ENCODE measurements at regions not wholly inside any gene's neighbourhood (a gene's known extent, or its start where the extent isn't known, plus 50 kb on each side); places are given as distances from the start of the nearest gene placed in this dataset.
A peak's percentile ranks its signal among the peaks of the same experiment; 100 is the strongest.

DNA sequence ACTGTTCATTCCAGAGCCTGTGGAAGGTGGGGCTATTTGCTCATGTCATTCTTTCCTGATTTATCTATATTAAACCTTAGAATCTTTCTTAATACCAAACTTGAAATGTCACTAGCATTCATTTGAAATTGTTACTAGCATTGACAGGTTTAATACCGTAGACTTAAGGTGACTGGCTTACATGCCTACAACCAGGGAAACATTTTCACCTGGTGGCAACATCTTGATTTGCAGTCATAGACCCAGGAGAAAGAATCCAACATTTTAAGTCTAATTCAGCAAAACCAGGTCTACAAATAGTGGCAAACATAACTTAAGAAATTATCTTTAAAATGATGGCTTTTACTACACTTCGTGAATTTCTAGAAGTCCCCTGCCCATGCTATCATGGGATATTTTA is 353.7 kb downstream of the HTR7 start:
- no peak for DNase-seq

DNA sequence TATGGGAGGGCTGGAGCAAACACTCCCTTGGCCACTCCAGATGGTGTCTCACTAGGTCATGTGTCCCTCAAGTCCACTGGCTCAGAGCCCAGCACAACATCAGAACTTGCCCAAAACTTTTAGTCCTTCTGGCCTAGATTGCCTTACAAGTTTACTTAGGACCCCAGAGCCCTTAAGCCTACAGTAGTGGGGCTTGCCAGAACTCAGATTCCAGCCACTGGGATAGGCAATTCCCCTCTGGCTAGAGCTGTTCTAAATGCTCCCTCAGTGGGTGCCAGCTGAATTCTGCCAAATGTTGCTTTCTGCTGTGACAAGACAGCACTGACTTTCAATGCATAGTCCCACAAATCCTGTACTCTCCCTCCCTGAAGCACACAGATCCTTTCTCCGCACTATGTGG is 331.1 kb downstream of the HTR7 start:
- no peak for DNase-seq

DNA sequence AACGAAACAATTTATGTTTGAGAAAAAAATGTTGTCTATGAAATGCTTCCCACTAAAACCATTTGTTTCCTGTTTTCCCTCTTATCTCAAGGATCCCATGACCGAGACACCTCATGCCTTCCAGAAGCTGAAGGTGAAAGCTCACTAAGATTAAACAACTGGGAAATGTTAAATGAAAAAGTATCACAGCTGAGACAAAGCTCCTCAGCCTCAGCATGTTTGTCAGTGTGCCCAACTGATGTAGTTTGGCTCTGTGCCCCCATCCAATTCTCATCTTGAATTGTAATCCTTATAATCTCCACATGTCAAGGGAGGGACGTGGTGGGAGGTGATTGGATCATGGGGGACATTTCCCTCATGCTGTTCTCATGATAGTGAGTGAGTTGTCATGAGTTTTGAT is 327.3 kb downstream of the HTR7 start:
- no peak for DNase-seq

DNA sequence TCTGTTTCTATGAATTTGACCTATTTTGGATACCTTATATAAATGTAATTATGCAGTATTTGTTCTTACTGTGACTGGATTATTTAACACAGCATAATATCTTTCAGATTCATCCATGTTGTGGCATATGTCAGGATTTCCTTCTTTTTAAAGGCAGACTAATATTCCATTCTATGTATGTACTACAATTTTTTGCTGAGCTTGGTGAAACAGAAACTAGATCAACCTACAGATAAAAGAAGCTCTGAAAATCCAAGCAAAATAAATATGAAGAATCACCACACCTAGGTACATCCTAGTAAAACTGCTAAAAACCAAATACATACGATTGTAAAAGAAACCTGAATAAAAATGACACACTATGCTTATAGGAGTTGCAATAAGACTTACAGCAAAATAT is 300.5 kb downstream of the HTR7 start:
- DNase-seq, result no peak

DNA sequence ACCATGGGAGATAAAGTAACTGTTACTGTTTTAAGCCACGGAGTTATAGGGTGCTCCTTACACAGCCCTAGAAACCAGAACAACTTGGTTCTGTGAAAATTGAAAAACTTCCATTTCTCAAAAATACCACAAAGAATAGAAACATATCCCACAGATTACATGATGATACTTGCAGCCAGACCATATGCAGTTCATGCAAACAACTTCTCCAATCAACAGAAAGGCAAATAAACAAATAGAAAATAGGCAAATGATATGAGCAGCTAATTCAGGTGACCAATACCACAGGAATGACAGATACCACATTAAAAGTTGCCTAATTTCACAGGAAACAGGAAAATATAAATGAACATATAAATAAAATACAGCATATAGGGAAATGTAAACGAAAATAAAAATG is 297.5 kb downstream of the HTR7 start:
- DNase-seq, result no peak

DNA sequence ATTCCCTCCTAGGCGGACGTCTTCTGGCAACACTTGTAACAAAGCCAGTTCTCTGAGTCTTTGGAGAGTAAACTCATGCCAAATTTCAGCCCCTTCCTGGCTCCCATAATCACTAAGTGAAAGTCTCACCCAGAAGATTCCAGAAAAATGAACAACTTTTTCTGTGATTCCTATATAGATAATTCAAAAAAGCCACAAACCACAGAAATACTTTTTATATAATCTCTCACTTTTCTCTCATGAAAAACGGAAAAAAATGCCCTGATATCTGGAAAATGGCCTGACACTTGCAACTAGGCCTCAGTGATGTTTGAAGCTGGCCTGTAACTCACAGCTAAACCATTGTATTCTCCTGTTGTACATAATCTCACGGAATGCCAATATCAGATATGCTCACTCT is 296.2 kb downstream of the HTR7 start:
- DNase-seq, result no peak

DNA sequence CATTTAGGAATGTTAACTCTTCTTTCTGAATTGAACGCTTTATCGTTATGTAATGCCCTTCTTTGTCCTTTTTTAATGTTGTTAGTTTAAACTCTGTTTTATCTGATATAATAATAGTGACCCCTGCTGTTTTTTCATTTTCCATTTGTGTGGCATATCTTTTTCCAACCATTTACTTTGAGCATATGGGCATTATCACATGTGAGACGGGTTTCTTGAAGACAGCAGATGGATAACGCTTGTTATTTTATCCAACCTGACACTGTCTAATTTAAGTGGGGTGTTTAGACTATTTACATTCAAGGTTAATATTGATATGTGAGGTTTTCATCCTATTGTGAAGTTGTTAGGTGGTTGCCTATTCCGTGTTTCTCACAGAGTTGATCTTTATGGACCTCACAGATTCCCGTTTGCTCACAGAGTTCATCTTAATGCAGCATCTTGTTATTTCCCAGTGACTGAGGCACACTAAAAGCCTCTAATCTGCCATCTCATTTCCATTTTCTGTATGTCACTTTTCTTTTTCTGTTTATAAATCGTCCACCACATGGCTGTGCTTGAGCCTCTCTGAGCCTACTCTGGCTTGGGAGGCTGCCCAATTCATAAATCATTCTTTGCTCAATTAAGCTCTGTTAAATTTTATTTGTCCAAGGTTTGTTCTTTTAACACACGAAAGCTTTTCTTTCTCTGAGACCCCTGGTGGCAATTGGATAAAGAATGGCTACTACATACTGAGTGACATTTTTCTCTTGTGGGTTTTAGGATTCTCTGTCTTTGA is 286.2 kb downstream of the HTR7 start:
- no peak for DNase-seq

DNA sequence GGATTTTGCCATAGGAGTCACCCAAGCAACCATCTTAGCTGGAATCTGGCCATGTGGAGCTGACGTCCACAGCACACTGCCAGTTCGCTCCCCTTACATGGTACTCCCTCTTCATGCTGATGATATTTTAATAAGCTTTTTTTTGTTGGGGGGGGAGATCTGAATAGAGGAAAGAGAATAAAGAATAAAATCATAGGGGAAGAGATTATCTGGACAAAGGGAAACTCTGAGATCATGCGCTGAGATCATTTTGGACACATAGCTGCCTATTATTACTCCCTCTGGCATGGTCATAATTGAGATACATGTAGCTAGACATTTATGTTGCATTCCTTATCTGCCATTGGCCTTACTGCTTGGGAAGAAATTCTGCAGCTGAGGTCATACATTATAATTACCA is 282.7 kb downstream of the HTR7 start:
- no peak for DNase-seq

DNA sequence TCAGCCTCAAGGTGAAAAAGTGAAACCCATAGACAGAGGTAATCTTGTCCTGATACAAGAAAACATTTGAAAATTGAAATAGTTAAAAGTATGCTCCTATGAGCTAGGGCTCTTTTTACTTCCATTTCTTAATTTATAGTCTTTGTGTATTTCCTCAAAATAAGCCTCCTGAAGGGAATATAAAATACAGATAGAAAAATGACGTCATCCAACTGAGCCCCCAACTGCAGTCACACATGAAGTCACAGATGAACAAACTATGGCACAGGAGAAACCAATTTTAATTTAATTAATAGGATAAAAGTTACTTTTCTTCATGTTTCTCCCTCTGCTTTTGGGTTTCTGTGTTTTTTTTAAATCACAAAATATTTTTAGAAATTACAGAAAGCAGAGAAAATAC is 280.3 kb downstream of the HTR7 start:
- no peak for DNase-seq

DNA sequence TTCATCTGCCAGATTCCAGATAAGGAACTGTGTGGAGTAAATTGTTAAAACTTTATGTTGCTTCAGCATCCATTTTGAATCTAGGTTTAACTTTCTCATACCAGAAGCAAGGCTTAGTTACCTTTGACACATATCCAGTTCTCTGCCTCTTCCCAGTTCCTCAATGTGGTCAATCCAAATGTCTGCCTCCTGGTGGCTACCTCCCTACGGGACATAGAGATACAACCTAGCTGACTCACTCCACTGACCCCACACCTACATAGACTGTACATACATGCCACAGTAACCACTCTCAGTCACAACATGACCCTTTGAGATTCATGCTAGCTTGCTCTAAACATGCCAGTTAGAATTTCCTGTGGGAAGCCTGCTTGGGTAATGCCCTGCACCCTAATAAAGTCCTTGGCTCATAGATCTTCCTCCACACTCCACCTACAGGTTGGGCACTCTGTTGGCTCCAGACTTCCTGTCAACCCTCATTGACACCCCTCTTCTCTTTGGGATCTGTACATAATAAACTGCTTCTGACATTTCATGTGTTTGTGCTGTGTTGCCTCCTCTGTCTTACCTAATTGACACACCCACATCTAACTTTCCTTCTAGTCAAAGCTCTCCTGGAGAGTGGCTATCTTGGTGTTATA is 278.1 kb downstream of the HTR7 start:
- no peak for DNase-seq

DNA sequence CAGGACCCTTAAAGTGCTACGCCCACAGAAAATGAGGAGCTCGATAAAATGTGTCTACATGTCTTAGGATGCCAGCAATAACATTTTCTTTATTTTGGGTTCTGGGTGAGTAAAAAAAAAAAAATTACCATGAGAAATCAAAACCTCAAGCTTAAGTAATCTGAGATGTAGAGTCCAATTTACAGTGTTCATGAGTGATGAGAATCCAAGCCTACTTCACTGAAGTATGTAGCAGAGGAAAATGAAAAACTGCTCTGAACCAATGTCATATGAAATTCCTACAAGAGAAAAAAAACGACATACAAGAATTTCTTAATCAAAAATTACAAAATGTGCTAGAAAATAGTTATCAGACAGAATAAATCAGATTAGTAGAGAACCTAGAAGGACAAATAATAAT is 274.4 kb downstream of the HTR7 start:
- no peak for DNase-seq

DNA sequence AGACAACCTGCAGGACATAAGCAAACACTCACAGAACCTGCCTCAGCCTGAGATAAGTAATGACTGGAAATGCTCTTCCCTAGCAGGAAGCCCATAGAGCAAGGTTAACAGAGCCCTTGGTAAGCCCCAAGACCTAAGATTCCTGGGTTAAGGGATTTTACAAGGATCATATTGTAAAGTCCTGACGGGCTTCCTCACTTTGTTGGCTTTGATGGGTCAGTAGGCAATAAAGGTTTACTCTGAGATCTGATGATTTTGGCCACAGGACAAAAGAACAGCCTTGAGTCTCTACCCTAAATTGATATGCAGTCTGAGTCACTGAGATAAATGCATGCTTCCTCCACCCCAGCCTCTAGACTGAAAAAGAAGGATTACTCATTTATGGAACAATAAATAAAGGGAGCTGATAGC is 270.8 kb downstream of the HTR7 start:
- no peak for DNase-seq

DNA sequence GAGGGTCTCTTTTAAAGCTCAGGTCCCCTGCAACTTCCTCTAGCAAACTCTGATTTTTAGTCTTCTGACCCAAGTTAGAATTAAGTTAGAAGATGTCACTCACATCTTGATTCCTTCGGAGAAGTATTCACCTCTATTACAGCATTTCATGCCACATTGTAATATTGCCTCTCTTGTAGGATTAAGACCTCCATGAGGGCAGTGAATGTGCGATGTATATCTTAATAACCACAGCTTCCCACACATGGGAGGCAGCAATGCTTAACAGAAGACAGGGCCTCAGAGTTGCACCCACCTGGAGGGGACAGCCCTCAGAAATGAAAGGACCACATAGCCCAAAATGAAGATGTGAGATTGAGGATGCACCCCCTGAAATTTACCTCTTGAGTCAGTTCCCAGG is 270.3 kb downstream of the HTR7 start:
- DNase-seq, result no peak

DNA sequence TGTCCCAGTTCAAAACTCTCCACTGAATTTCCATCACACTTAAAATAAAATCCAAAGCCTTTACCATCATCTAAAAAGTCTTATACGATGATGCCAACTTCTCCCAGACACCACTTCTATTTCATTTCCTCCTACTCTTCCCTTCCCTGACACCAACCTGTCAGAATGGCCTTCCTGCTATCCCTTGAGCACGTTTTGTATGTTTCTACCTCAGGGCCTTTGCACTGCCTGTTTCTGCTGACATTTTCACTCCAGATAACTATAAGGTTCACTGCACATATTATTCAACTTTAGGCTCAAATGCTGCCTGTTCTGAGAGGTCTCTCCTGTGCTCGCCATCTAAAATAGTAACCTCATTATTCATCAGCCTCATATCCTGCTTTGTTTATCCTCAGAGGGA is 269.6 kb downstream of the HTR7 start:
- DNase-seq, result no peak

DNA sequence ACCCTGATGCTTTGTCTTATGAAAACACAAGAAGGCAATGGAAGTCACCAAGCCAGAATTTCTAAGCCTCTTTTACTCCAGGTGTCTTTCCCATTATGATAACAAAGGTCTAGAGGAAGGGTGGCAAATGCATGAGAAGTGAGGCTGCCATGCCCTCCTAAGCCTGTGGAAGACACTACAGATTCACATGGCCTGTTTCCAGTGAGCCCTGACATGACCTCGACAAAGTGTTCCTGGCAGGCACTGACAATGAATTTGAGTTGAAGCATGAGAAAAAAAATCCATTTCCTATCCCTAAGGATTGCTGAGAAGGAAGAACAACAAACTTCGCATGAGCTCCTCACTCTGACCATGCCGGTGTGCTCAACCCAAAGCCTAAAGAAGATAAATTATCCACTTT is 268.0 kb downstream of the HTR7 start:
- no peak for DNase-seq

DNA sequence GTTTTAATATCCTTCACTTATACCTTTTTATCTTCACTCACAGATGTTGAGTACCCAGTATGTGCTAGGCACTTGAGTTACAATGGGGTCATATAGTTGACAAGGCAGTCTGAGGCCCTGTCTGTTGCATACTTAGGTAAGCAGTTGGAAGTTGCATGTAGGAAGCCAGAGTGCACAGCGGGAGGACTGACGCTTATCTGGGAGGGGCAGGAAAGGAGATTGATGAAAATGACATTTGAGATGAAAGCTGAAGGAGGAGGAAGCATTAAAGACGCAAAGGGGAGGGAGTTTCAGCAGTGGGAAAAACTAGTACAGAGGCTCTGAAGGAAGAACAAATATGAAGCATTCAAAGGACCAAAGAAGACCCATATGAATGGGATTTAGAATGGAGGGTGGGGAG is 266.2 kb downstream of the HTR7 start:
- no peak for DNase-seq

DNA sequence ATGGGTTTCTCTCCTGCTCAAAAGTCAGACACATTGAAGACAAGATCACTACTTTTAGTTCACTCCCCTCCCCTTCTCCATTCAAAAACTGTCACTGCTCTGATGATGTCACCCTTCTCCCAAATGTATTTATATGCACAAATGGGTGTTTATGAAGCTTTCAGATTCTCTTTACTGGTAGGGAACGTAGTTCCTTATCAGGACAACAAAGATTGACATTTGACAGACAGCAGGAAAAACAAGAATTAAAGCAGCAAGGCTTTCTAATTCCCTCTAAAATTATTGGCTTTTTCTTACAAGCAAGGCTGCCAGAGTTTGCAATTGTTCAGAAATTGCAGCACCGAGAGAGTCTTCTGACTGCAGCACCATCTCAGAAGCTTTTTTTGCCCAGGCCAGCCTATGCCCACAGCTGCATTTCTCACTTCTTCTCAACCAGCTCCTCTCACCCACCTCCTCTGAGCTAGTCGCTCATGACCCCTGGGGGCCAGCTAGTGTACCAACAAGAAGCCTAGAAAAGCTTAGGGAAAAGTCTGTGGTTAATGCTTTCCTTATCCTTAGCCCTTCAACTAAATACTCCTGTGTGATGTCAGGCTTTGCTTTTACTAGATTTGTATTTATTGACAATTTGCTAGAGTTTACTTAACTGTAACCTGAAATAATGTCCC is 265.1 kb downstream of the HTR7 start:
- peak; percentile 30 for DNase-seq

DNA sequence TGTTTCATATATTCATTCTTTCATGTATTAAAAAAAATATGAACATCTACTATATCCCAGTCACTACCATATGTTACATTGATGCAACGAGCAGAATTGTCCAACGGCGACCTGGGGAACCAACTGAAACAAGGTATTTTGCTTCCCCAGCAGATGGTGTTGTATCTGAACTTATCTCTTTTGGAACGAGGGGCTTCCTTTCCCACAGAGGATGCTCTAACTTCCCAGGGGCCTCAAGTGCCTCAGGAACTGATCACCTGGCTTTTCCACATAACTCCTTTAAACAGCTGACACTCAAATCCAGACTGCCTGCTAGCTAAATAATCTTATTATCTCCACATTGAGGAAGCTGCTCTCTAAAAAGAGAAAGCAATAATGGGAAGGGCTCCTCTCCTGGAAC is 259.3 kb downstream of the HTR7 start:
- DNase-seq, result no peak

DNA sequence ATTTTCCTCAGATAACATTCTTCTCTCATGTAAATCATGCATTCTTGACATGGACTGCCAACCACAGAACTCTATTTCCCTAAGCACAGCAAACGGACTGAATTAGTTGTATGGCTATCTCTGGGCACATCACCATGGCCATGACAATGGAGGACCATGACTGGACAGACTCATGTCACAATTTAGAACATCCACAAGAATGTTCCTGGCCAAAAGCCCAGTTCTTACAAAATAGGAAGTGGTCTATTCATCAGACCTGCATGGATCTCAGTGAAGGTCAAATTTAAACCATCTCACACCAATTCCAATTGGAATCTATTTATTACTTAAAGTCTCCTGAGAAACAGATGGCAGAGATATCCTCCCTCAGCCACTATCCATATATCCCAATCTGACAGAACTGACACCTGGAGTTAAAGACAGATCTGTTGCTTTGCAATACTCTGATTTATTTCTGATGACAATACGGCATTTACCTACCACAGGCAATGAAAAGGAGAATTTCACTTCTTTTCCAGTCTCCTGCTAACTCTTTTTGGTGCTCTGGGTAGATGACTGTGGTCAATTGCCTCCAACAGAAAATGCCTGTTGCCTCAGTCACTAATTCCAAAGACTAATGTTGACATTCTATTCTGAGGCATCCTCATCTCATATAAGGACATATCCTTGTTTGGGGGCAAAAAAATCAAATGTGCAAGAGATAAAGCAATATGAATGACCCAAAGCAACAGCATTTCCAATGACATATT is 254.8 kb downstream of the HTR7 start:
- no peak for DNase-seq

DNA sequence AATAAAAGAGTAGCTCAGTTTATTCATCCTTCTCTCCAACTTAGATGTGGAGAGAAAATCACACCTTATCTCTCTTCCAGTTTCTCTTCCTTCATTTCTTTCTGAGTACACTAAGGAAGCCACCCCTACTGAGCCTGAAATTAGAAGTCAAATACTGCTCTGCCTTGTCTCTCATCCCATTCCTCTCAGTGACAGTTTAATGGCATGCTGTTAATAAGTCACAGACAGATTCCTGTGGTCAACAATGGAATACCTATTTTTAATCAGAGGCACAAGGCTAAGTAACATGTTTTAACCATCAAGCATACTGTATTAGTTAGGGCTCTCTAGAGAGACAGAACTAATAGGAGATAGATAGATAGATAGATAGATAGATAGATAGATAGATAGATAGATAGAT is 253.2 kb downstream of the HTR7 start:
- DNase-seq, result no peak

DNA sequence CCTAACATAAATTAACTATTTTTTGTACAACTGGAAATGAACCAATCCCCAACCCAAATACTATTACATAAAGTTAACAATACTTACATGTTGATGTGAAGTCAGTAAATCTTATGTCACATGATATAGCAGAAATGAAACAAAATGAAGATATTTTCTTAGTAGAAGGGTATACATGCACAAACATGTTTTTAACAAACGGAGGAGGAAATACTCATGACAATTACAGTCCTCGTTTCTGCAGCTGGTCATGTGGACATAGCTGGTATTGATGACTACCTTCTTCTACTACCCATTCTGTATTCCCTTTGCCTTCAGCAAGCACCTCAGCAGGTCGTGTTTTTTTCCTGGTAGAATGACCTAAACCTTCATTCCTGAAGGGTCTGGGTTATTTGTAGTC is 252.3 kb downstream of the HTR7 start:
- no peak for DNase-seq

DNA sequence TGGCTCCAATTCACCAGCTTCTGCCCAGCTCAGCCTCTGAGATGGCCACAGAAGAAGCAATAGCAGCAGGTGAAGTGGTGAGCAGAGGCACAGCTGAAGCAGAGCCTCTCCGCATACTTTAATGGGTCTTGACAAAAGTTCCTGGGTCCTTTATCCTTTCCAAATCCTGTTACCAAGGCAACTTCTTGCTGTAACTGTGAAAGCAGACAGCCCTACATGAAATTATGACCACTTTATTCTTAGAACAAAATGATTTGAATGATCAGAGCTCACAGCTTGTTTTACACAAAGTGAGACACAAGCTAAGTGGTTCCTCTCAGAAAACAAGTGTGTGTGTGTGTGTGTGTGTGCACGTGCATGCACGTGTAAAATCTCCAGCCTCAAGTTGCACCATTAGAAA is 245.6 kb downstream of the HTR7 start:
- no peak for DNase-seq

DNA sequence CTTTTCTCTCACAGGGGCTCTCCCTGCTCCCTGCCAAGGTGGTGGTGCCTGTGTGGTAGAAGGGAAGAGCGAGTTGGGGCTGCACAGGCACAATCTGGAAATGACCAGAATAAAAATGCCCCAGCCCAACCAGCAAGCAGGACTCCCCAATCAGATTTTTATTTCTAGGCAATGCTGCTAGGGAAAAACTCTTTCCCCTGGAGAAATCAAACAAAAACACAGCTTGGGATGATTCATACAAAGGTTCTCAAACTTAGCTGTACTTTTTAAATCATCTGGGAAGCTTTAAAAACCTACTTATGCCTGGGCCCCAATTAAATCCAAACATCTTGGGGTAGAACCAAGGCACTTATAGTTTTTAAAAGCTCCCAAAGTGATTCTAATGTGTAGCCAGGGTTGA is 243.2 kb downstream of the HTR7 start:
- no peak for DNase-seq

DNA sequence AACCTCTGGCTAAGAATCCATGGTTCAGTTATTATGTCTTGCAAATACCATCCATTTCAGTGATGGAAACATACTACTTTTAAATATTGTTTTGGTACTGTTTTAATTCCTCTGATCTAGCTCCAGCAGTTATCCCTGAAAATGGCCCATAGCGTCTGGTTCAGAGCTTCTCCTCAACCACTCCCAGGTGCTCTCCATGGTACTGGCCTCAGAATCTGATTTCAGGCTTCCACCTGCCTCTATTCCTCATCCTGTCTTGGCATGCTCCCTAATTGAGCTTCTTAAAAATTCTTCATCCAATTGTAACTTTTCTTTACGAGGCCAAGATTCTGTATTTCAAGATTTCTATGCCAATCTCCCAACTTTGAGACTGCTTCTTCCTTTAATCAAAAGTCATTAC is 236.3 kb downstream of the HTR7 start:
- no peak for DNase-seq

Measured in amniotic stem cell (primary cell).